Prostate gland (tissue), 2 donors: ENCODE measurements at regions not wholly inside any gene's neighbourhood (a gene's known extent, or its start where the extent isn't known, plus 50 kb on each side); places are given as distances from the start of the nearest gene placed in this dataset.

ENCODE experiments used
- POLR2A ChIP-seq: fragments of 450-650 bp; IDR thresholded peaks from one replicate; pipeline ENCODE4 v1.6.1; 2016; ENCODE audit warnings: antibody characterized with exemption, mild to moderate bottlenecking
- POLR2AphosphoS5 ChIP-seq: sonication (generic); formaldehyde crosslinking; IDR thresholded peaks from one replicate; pipeline ENCODE4 v1.6.1; 2017; ENCODE audit warnings: antibody characterized with exemption
- TF ChIP-seq, protein P1 (sequence below), 4 experiments: fragments of 200-600 bp in 2 of 4; fragments of 450-650 bp in 2 of 4; sonication (generic) in 2 of 4; IDR thresholded peaks; 1 replicate in 3 of 4; 2 replicates in 1 of 4; pipeline ENCODE4 v1.5.1; 2016 to 2019; ENCODE audit warnings: antibody characterized with exemption in 4 of 4, mild to moderate bottlenecking in 2 of 4, moderate library complexity in 2 of 4

DNA sequence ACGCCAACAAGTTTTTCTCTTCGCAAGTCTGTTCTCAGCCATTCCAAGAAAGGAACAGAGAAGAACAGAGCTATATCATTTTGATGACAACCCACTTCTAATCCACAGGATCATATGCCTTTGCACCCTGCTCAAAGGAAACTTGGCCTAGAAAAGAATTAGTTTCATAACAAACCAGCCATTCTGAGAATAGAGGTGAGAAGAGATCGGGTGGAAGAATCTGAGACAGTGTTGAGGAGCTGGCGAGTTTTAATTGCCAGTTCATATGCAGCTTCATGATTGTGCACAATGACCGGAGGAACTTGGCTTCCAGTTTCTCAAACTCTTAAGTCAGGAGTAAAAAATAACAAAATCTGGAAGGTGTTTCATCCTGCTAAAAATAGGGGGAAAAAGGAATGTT is 380.0 kb downstream of the NR2F1-AS1 start:
- TF ChIP-seq POLR2A (no peak), POLR2AphosphoS5 (no peak)
- TF ChIP-seq, protein P1, sequence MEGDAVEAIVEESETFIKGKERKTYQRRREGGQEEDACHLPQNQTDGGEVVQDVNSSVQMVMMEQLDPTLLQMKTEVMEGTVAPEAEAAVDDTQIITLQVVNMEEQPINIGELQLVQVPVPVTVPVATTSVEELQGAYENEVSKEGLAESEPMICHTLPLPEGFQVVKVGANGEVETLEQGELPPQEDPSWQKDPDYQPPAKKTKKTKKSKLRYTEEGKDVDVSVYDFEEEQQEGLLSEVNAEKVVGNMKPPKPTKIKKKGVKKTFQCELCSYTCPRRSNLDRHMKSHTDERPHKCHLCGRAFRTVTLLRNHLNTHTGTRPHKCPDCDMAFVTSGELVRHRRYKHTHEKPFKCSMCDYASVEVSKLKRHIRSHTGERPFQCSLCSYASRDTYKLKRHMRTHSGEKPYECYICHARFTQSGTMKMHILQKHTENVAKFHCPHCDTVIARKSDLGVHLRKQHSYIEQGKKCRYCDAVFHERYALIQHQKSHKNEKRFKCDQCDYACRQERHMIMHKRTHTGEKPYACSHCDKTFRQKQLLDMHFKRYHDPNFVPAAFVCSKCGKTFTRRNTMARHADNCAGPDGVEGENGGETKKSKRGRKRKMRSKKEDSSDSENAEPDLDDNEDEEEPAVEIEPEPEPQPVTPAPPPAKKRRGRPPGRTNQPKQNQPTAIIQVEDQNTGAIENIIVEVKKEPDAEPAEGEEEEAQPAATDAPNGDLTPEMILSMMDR (IDR thresholded peaks at IDR 0.05): no peak
